Mesenchymal stem cell (in vitro differentiated cells and primary cell): ENCODE measurements at regions not wholly inside any gene's neighbourhood (a gene's known extent, or its start where the extent isn't known, plus 50 kb on each side); places are given as distances from the start of the nearest gene placed in this dataset.

Experiments used
- DNase-seq: peaks from one replicate; pipeline ENCODE4 v3.0.0-alpha.2; 2013
- H2AFZ ChIP-seq: one replicate; pipeline ENCODE4 v1.6.1; 2013; ENCODE audit warnings: low read depth, mild to moderate bottlenecking, control low read depth, inconsistent platforms, low read length, moderate library complexity
- H2AK5ac ChIP-seq: 2 replicates; pipeline ENCODE4 v1.6.1; 2013; ENCODE audit warnings: low read length, moderate library complexity, mild to moderate bottlenecking, inconsistent platforms; ENCODE audit not compliant: severe bottlenecking
- H2BK120ac ChIP-seq: one replicate; pipeline ENCODE4 v1.6.1; 2013; ENCODE audit warnings: low read depth, mild to moderate bottlenecking, inconsistent platforms, low read length, moderate library complexity
- H2BK12ac ChIP-seq, 2 experiments: one replicate each; pipeline ENCODE4 v1.6.1; 2013; ENCODE audit warnings: inconsistent platforms in 2 of 2, low read length in 2 of 2, mild to moderate bottlenecking in 2 of 2, moderate library complexity in 2 of 2, control low read depth in 1 of 2
- H2BK15ac ChIP-seq: one replicate; pipeline ENCODE4 v1.6.1; 2013; ENCODE audit warnings: mild to moderate bottlenecking, low read depth, inconsistent platforms; ENCODE audit not compliant: poor library complexity, severe bottlenecking
- H2BK5ac ChIP-seq: 2 replicates; pipeline ENCODE4 v1.6.1; 2013; ENCODE audit warnings: low read depth, mild to moderate bottlenecking, low read length, control low read depth, inconsistent platforms; ENCODE audit not compliant: poor library complexity, severe bottlenecking
- H3K14ac ChIP-seq, 2 experiments: one replicate each; pipeline ENCODE4 v1.6.1; 2013; ENCODE audit warnings: inconsistent platforms in 2 of 2, low read length in 2 of 2, control low read depth in 1 of 2, mild to moderate bottlenecking in 1 of 2, moderate library complexity in 1 of 2
- H3K18ac ChIP-seq, 2 experiments: one replicate each; pipeline ENCODE4 v1.6.1; 2013; ENCODE audit warnings: inconsistent platforms in 2 of 2, low read length in 2 of 2, control low read depth in 1 of 2, low read depth in 1 of 2, mild to moderate bottlenecking in 1 of 2
- H3K23ac ChIP-seq, 2 experiments: one replicate each; pipeline ENCODE4 v1.6.1; 2013; ENCODE audit warnings: inconsistent platforms in 2 of 2, low read length in 2 of 2, mild to moderate bottlenecking in 2 of 2, moderate library complexity in 2 of 2, control low read depth in 1 of 2
- H3K27ac ChIP-seq: 2 replicates; pipeline ENCODE4 v1.5.1; 2013; ENCODE audit warnings: mild to moderate bottlenecking, moderate library complexity, low read length, control low read depth, inconsistent platforms; ENCODE audit not compliant: poor library complexity, severe bottlenecking
- H3K27me3 ChIP-seq, 2 experiments: 2 replicates each; pipeline versions ENCODE4 v1.6.1 to v1.7.0; 2013; ENCODE audit warnings: low read length in 2 of 2, mild to moderate bottlenecking in 2 of 2, moderate library complexity in 2 of 2, control low read depth in 1 of 2, inconsistent platforms in 1 of 2; ENCODE audit not compliant: control insufficient read depth in 1 of 2, insufficient read depth in 1 of 2
- H3K36me3 ChIP-seq, 2 experiments: 2 replicates each; pipeline versions ENCODE4 v1.6.1 to v1.7.0; 2013; ENCODE audit warnings: low read length in 2 of 2, control low read depth in 1 of 2, inconsistent platforms in 1 of 2, low read depth in 1 of 2, mild to moderate bottlenecking in 1 of 2; ENCODE audit not compliant: insufficient read depth in 2 of 2, control insufficient read depth in 1 of 2
- H3K4ac ChIP-seq, 2 experiments: one replicate each; pipeline ENCODE4 v1.6.1; 2013; ENCODE audit warnings: inconsistent platforms in 2 of 2, low read length in 2 of 2, mild to moderate bottlenecking in 2 of 2, moderate library complexity in 2 of 2, control low read depth in 1 of 2, low read depth in 1 of 2
- H3K4me1 ChIP-seq: 2 replicates; pipeline ENCODE4 v1.6.1; 2013; ENCODE audit warnings: low read depth, low read length, control low read depth; ENCODE audit not compliant: control insufficient read depth, insufficient read depth
- H3K4me2 ChIP-seq: 2 replicates; pipeline ENCODE4 v1.6.1; 2013; ENCODE audit warnings: low read length, mild to moderate bottlenecking, inconsistent platforms; ENCODE audit not compliant: poor library complexity, severe bottlenecking
- H3K4me3 ChIP-seq, 2 experiments: 2 replicates each; pipeline versions ENCODE4 v1.5.1 to v1.7.0; 2013; ENCODE audit warnings: low read length in 2 of 2, mild to moderate bottlenecking in 2 of 2, control low read depth in 1 of 2, low read depth in 1 of 2; ENCODE audit not compliant: insufficient read depth in 1 of 2
- H3K79me1 ChIP-seq: replicated peaks from 2 replicates; pipeline ENCODE4 v1.6.1; 2013; ENCODE audit warnings: mild to moderate bottlenecking, control low read depth, low read length, inconsistent platforms; ENCODE audit not compliant: poor library complexity, severe bottlenecking
- H3K9ac ChIP-seq: 2 replicates; pipeline ENCODE4 v1.7.0; 2013; ENCODE audit warnings: mild to moderate bottlenecking, low read length, moderate library complexity
- H3K9me3 ChIP-seq: 2 replicates; pipeline ENCODE4 v1.7.0; 2013; ENCODE audit warnings: mild to moderate bottlenecking, low read length; ENCODE audit not compliant: control insufficient read depth
- H4K8ac ChIP-seq: one replicate; pipeline ENCODE4 v1.6.1; 2013; ENCODE audit warnings: inconsistent platforms, mild to moderate bottlenecking, low read length, moderate library complexity
- H4K91ac ChIP-seq: one replicate; pipeline ENCODE4 v1.6.1; 2013; ENCODE audit warnings: mild to moderate bottlenecking, low read length, inconsistent platforms
- WGBS: methylation state at CpG from one replicate; pipeline ENCODE4 v1.1.7; 2013; ENCODE audit warnings: mixed read lengths; 5-methylcytosine and 5-hydroxymethylcytosine counted together

DNA sequence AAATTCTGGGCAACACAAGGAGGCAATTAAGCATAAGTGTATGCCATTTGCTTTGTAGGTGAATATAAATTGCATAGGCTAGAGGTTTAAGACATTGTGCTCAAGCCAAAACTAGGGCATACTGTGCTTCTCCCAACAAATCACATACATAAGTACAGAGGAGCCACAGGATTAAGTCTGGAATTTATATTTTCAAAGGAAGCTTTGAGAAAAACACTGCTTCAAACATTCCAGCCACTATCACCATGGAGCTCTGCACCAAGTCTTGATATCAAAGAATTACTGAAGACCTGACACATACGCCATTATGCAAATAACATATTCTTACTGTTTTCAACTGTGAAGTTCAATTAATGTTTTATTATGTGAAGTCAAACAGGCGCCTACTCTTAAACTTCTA, 119.4 kb upstream of the NPHP3 start:
- Histone ChIP-seq H2AFZ (no peak overlapping the region), H3K9me3 (no peaks in the 10 kb centered on the region), H2BK5ac (no peak overlapping the region), H3K14ac (no peak overlapping the region), H3K4me1 (no peaks in the 10 kb centered on the region), H2AK5ac (no peak overlapping the region), H2BK12ac (no peak overlapping the region), H3K9ac (no peak overlapping the region), H3K18ac (no peak overlapping the region), H3K36me3 (no peaks in the 10 kb centered on the region), H3K27me3 (no peaks in the 10 kb centered on the region), H3K27ac (no peak overlapping the region), H3K4me2 (no peak overlapping the region), H3K4ac (no peak overlapping the region), H2BK15ac (no peak overlapping the region), H4K8ac (no peak overlapping the region), H3K23ac (no peak overlapping the region), H4K91ac (no peak overlapping the region), H2BK120ac (no peak overlapping the region), H3K79me1 (no peaks in the 10 kb centered on the region), H3K4me3 (no peak overlapping the region)
- no CpG with 5 or more reads among the region's 2 CpGs for WGBS
- DNase-seq: no peak

- no peak overlapping the region for H3K4ac ChIP-seq
- 69% methylated on average over 3 of the region's 3 CpGs for WGBS
These were observed 118.0 kb upstream of the NPHP3 start for GRCh38 chr3:132840201-132840700.

GRCh38 chr3:132838477-132838876, 116.3 kb upstream of the NPHP3 start:
- Histone ChIP-seq H3K14ac (no peak overlapping the region), H4K91ac (no peak overlapping the region), H2BK12ac (no peak overlapping the region), H3K9ac (no peak overlapping the region), H2BK15ac (no peak overlapping the region), H3K4me1 (no peaks in the 10 kb centered on the region), H3K79me1 (no peaks in the 10 kb centered on the region), H2BK120ac (no peak overlapping the region), H2BK5ac (no peak overlapping the region), H3K18ac (no peak overlapping the region), H3K27ac (no peak overlapping the region), H3K9me3 (no peaks in the 10 kb centered on the region), H3K27me3 (no peaks in the 10 kb centered on the region), H2AK5ac (no peak overlapping the region), H3K4me2 (no peak overlapping the region), H3K23ac (no peak overlapping the region), H4K8ac (no peak overlapping the region), H2AFZ (no peak overlapping the region), H3K36me3 (no peaks in the 10 kb centered on the region), H3K4ac (no peak overlapping the region), H3K4me3 (no peak overlapping the region)
- 100% methylated on average over 1 of the region's 1 CpG for WGBS
- DNase-seq: no peak

More at GRCh38 chr3:132840201-132840700, 118.0 kb upstream of the NPHP3 start:
- H3K14ac ChIP-seq: no peak overlapping the region
- no peak overlapping the region for H2AK5ac ChIP-seq
- no peak overlapping the region for H2AFZ ChIP-seq
- no peaks in the 10 kb centered on the region for H3K4me1 ChIP-seq
- H2BK15ac ChIP-seq: no peak overlapping the region
- no peak for DNase-seq
- no peak overlapping the region for H2BK12ac ChIP-seq
- no peak overlapping the region for H4K91ac ChIP-seq
- H3K27ac ChIP-seq: no peak overlapping the region
- H2BK5ac ChIP-seq: no peak overlapping the region
- H3K23ac ChIP-seq: no peak overlapping the region
- H3K9ac ChIP-seq: no peak overlapping the region
- no peak overlapping the region for H4K8ac ChIP-seq
- H3K9me3 ChIP-seq: no peaks in the 10 kb centered on the region
- no peak overlapping the region for H2BK120ac ChIP-seq
- H3K36me3 ChIP-seq: no peaks in the 10 kb centered on the region
- H3K27me3 ChIP-seq: no peaks in the 10 kb centered on the region
- H3K4me3 ChIP-seq: no peak overlapping the region
- no peak overlapping the region for H3K18ac ChIP-seq
- H3K79me1 ChIP-seq: no peaks in the 10 kb centered on the region
- H3K4me2 ChIP-seq: no peak overlapping the region

- DNase-seq: no peak
- Histone ChIP-seq H3K79me1 (no peaks in the 10 kb centered on the region), H2AK5ac (no peak overlapping the region), H3K4me3 (no peak overlapping the region), H2BK120ac (no peak overlapping the region), H3K23ac (no peak overlapping the region), H3K4me1 (no peaks in the 10 kb centered on the region), H3K4me2 (no peak overlapping the region), H2BK5ac (no peak overlapping the region), H3K4ac (no peak overlapping the region), H2AFZ (no peak overlapping the region), H3K27me3 (no peaks in the 10 kb centered on the region), H4K91ac (no peak overlapping the region), H3K18ac (no peak overlapping the region), H3K9me3 (no peaks in the 10 kb centered on the region), H4K8ac (no peak overlapping the region), H3K27ac (no peak overlapping the region), H2BK15ac (no peak overlapping the region), H3K36me3 (no peaks in the 10 kb centered on the region), H3K14ac (no peak overlapping the region), H2BK12ac (no peak overlapping the region), H3K9ac (no peak overlapping the region)
- WGBS: 87% methylated on average over 2 of the region's 2 CpGs
These were observed 115.4 kb upstream of the NPHP3 start for GRCh38 chr3:132837615-132838014.
